Suprapubic skin (tissue), 4 donors: ENCODE measurements at regions not wholly inside any gene's neighbourhood (a gene's known extent, or its start where the extent isn't known, plus 50 kb on each side); places are given as distances from the start of the nearest gene placed in this dataset.

Experiments used
- DNase-seq, 2 donors: peaks; one replicate each; pipeline ENCODE4 v3.0.0-alpha.2; 2019; ENCODE audit warnings: low spot score in 2 of 2
- H3K27ac ChIP-seq: fragments of 200-600 bp; sonication (generic); one replicate; pipeline ENCODE4 v1.5.1; 2019
- H3K27me3 ChIP-seq: fragments of 200-600 bp; sonication (generic); one replicate; pipeline ENCODE4 v1.5.1; 2019
- H3K36me3 ChIP-seq: fragments of 200-600 bp; sonication (generic); one replicate; pipeline ENCODE4 v1.5.1; 2019
- H3K4me1 ChIP-seq: fragments of 200-600 bp; sonication (generic); one replicate; pipeline ENCODE4 v1.5.1; 2019
- H3K4me3 ChIP-seq: fragments of 200-600 bp; sonication (generic); one replicate; pipeline ENCODE4 v1.5.1; 2019; ENCODE audit warnings: mild to moderate bottlenecking
- H3K9me3 ChIP-seq: fragments of 200-600 bp; sonication (generic); one replicate; pipeline ENCODE4 v1.5.1; 2019
- EP300 ChIP-seq: sonication (generic); formaldehyde crosslinking; IDR thresholded peaks from one replicate; pipeline ENCODE4 v1.6.1; 2017; ENCODE audit warnings: antibody characterized with exemption
- POLR2A ChIP-seq, 2 donors: fragments of 450-650 bp; IDR thresholded peaks; one replicate each; pipeline ENCODE4 v1.6.1; 2017; ENCODE audit warnings: antibody characterized with exemption in 2 of 2, mild to moderate bottlenecking in 2 of 2, moderate library complexity in 2 of 2
- POLR2AphosphoS5 ChIP-seq, 3 donors: sonication (generic); formaldehyde crosslinking; IDR thresholded peaks; one replicate each; pipeline ENCODE4 v1.6.1; 2017; ENCODE audit warnings: antibody characterized with exemption in 3 of 3
- whole genome bisulfite sequencing: methylation state at CpG from one replicate; pipeline ENCODE4 v1.1.5; 2018; 5-methylcytosine and 5-hydroxymethylcytosine counted together
- TF ChIP-seq, protein P1 (sequence below), 2 donors: fragments of 200-600 bp in 1 of 2; fragments of 450-650 bp in 1 of 2; sonication (generic) in 1 of 2; IDR thresholded peaks; one replicate each; pipeline ENCODE4 v1.5.1; 2016 to 2019; ENCODE audit warnings: antibody characterized with exemption in 2 of 2, mild to moderate bottlenecking in 1 of 2, moderate library complexity in 1 of 2

DNA sequence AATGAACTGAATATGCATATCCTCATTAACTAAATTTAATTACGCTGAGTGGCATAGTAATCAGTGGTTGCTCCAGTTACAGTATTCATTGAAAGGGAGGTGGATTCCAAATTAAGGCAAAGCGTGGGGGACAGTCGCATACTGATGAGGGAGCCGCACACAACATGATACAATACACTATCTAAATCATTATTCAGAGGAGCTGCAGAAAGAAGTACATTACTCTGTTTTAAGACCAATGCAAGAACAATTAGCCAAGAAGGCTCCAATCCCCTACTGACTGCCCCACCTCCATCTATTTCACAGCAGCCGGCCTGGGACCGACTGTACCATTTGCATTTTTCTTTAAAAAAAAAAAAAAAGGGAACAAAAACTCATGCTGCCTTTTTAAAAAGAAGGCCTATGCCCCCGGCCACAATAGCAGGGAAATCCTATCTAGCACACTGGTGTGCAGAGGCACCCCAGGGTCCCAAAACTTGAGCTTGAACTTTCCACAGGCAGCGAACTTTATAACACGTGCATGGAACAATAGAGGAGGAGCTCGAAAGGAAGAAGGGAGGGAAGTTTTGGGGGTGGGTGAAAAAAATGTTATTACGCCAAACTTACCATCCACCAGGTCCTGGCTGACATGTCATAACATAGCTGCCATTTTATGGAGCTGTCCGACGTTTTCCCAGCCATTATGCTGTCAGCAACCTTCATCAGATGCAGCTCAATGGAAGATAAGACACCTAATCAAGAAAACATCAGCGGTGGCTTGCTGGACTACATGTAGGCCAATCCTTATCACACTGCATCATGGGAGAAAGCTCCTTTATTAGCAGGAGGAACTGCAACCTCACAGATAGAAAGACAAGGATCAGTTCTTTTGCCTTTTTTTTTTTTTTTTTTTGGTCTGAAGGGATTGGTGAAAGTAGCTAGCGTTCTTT lies 161.6 kb downstream of the ZDHHC21 start:
- WGBS = 89% methylated on average over 15 of the region's 15 CpGs
- peaks cover 3% of the 10 kb centered on the region for H3K4me1 ChIP-seq
- H3K27ac ChIP-seq = no peak overlapping the region
- no peak for DNase-seq
- H3K4me3 ChIP-seq = no peak overlapping the region
- TF ChIP-seq, protein P1, sequence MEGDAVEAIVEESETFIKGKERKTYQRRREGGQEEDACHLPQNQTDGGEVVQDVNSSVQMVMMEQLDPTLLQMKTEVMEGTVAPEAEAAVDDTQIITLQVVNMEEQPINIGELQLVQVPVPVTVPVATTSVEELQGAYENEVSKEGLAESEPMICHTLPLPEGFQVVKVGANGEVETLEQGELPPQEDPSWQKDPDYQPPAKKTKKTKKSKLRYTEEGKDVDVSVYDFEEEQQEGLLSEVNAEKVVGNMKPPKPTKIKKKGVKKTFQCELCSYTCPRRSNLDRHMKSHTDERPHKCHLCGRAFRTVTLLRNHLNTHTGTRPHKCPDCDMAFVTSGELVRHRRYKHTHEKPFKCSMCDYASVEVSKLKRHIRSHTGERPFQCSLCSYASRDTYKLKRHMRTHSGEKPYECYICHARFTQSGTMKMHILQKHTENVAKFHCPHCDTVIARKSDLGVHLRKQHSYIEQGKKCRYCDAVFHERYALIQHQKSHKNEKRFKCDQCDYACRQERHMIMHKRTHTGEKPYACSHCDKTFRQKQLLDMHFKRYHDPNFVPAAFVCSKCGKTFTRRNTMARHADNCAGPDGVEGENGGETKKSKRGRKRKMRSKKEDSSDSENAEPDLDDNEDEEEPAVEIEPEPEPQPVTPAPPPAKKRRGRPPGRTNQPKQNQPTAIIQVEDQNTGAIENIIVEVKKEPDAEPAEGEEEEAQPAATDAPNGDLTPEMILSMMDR (IDR thresholded peaks at IDR 0.05) = no peak
- TF ChIP-seq EP300 = no peak
- no peak for TF ChIP-seq POLR2A (IDR thresholded peaks at IDR 0.05)
- no peak for TF ChIP-seq POLR2AphosphoS5 (IDR thresholded peaks at IDR 0.05)
- H3K27me3 ChIP-seq = no peaks in the 10 kb centered on the region
- H3K9me3 ChIP-seq = no peaks in the 10 kb centered on the region
- H3K36me3 ChIP-seq = no peaks in the 10 kb centered on the region

DNA sequence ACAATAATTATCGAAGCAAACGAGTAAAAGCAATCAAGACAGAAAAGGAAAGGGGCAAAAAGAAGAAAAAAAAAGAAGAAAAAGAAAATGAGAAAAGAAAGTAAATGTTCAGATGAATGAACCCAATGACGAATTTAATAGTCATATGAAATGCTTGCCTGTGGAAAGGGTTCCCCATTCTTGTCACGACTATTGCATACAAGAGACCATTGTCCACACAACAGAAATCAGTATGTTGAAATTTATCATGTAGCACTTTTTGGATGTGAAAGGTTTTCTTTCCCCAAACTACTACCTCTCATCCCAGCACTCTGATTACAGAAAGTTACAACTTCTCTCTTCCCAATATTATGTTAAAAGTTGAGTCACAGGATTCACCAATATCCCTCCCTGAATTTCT lies 162.4 kb downstream of the ZDHHC21 start:
- WGBS = 85% methylated on average over 4 of the region's 4 CpGs
- Histone ChIP-seq H3K4me3 (no peak overlapping the region), H3K4me1 (peaks cover 3% of the 10 kb centered on the region), H3K36me3 (no peaks in the 10 kb centered on the region), H3K27me3 (no peaks in the 10 kb centered on the region), H3K9me3 (no peaks in the 10 kb centered on the region), H3K27ac (no peak overlapping the region)
- TF ChIP-seq EP300 (no peak), POLR2A (IDR thresholded peaks at IDR 0.05) (no peak), POLR2AphosphoS5 (IDR thresholded peaks at IDR 0.05) (no peak)
- TF ChIP-seq, protein P1 (IDR thresholded peaks at IDR 0.05) = no peak
- DNase-seq = no peak

DNA sequence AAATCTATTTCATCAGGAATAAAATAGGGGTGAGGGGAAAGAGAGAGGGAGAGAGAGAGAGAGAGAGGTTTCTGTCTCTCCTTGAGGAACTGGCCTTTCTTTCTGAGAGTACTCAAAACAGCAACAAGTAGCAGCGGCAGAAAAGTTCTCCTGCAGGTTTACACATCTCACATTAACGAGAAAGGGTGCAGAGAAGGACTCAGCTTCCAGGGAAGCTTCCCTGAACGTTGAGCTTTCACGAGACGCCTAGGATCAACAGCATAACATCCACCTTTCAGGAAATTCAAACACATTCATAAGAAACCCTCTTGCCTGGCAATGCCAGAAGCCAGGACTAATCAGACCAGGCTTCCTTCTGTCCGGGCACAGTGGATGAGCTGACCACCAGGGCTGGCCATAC lies 162.9 kb downstream of the ZDHHC21 start:
- peaks cover 3% of the 10 kb centered on the region for H3K4me1 ChIP-seq
- H3K36me3 ChIP-seq = no peaks in the 10 kb centered on the region
- H3K4me3 ChIP-seq = no peak overlapping the region
- no peaks in the 10 kb centered on the region for H3K27me3 ChIP-seq
- 68% methylated on average over 6 of the region's 6 CpGs for WGBS
- no peak for DNase-seq
- TF ChIP-seq EP300 (no peak), POLR2AphosphoS5 (IDR thresholded peaks at IDR 0.05) (no peak), POLR2A (IDR thresholded peaks at IDR 0.05) (no peak)
- TF ChIP-seq, protein P1 (IDR thresholded peaks at IDR 0.05) = no peak
- no peaks in the 10 kb centered on the region for H3K9me3 ChIP-seq
- no peak overlapping the region for H3K27ac ChIP-seq

DNA sequence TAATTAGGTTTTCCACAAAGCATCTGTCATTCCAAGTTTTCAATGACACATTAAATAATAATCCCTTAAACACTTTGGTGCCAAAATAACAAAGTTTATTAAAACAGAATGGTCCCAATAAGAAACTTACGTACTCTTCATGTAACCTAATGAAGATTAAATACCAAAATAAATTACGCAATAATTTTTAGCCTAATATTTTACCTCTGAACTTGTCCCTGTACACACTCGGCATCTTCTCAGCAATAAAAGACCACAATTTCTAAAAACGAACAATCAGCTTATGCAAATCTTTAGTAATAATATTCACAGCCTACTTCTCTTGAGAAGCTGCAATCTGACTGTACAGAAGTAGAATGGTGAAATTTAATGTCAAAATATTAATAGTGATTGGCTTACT lies 163.6 kb downstream of the ZDHHC21 start:
- no peak for DNase-seq
- no peak overlapping the region for H3K27ac ChIP-seq
- TF ChIP-seq, protein P1 (IDR thresholded peaks at IDR 0.05) = no peak
- no peak for TF ChIP-seq EP300
- no peak for TF ChIP-seq POLR2AphosphoS5 (IDR thresholded peaks at IDR 0.05)
- TF ChIP-seq POLR2A (IDR thresholded peaks at IDR 0.05) = no peak
- no peaks in the 10 kb centered on the region for H3K9me3 ChIP-seq
- H3K27me3 ChIP-seq = no peaks in the 10 kb centered on the region
- H3K4me3 ChIP-seq = no peak overlapping the region
- 78% methylated on average over 4 of the region's 4 CpGs for WGBS
- no peaks in the 10 kb centered on the region for H3K36me3 ChIP-seq
- H3K4me1 ChIP-seq = peaks cover 3% of the 10 kb centered on the region

DNA sequence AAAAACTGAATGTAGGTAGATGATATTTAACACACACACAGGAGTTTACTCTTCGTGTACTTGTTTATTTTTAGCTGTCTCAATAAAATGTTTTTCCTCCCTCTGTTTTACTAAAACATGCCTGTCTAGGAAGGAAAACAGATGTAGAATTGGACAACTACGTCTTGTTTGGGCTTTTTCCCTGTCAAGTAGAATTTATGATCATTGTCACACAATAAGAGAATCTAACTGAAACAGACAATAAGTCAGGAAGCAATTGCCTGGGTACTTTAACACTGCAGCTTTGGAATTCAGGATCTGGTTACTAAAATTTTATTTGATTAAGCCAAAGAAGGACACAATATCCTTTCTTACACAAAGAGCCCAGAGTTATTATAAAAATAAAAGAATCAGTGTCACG lies 164.2 kb downstream of the ZDHHC21 start:
- Histone ChIP-seq H3K36me3 (no peaks in the 10 kb centered on the region), H3K9me3 (no peaks in the 10 kb centered on the region), H3K4me3 (no peak overlapping the region), H3K27me3 (no peaks in the 10 kb centered on the region), H3K27ac (no peak overlapping the region), H3K4me1 (peaks cover 3% of the 10 kb centered on the region)
- DNase-seq = no peak
- 59% methylated on average over 3 of the region's 3 CpGs for WGBS
- TF ChIP-seq, protein P1 (IDR thresholded peaks at IDR 0.05) = no peak
- no peak for TF ChIP-seq POLR2A (IDR thresholded peaks at IDR 0.05)
- no peak for TF ChIP-seq POLR2AphosphoS5 (IDR thresholded peaks at IDR 0.05)
- no peak for TF ChIP-seq EP300
